Vagina (tissue), 2 donors: ENCODE measurements at regions not wholly inside any gene's neighbourhood (a gene's known extent, or its start where the extent isn't known, plus 50 kb on each side); places are given as distances from the start of the nearest gene placed in this dataset.

Source experiments
- CTCF ChIP-seq, 3 experiments: fragments of 450-650 bp in 2 of 3; fragments of 200-600 bp in 1 of 3; sonication (generic) in 1 of 3; IDR thresholded peaks; one replicate each; pipeline ENCODE4 v1.5.1; 2017 to 2019; ENCODE audit warnings: antibody characterized with exemption in 3 of 3, mild to moderate bottlenecking in 2 of 3, moderate library complexity in 2 of 3
- POLR2A ChIP-seq, 2 donors: fragments of 450-650 bp; IDR thresholded peaks; one replicate each; pipeline ENCODE4 v1.6.1; 2017; ENCODE audit warnings: antibody characterized with exemption in 2 of 2, mild to moderate bottlenecking in 2 of 2, moderate library complexity in 2 of 2
- POLR2AphosphoS5 ChIP-seq, 2 donors: sonication (generic); formaldehyde crosslinking; IDR thresholded peaks; one replicate each; pipeline ENCODE4 v1.9.0; 2017; ENCODE audit warnings: antibody characterized with exemption in 2 of 2, mild to moderate bottlenecking in 2 of 2, low read depth in 1 of 2; ENCODE audit not compliant: insufficient read depth in 1 of 2

- TF ChIP-seq CTCF (IDR thresholded peaks at IDR 0.05) = no peak
- no peak for TF ChIP-seq POLR2AphosphoS5 (IDR thresholded peaks at IDR 0.05; ENCODE audit: insufficient read depth in 1 of 2, low read depth in 1 of 2)
- TF ChIP-seq POLR2A (IDR thresholded peaks at IDR 0.05) = no peak
These were observed 324.0 kb downstream of the IPMK start for GRCh38 chr10:57943701-57944100.
